ENCODE measurements at regions not wholly inside any gene's neighbourhood (a gene's known extent, or its start where the extent isn't known, plus 50 kb on each side); places are given as distances from the start of the nearest gene placed in this dataset.

DNA sequence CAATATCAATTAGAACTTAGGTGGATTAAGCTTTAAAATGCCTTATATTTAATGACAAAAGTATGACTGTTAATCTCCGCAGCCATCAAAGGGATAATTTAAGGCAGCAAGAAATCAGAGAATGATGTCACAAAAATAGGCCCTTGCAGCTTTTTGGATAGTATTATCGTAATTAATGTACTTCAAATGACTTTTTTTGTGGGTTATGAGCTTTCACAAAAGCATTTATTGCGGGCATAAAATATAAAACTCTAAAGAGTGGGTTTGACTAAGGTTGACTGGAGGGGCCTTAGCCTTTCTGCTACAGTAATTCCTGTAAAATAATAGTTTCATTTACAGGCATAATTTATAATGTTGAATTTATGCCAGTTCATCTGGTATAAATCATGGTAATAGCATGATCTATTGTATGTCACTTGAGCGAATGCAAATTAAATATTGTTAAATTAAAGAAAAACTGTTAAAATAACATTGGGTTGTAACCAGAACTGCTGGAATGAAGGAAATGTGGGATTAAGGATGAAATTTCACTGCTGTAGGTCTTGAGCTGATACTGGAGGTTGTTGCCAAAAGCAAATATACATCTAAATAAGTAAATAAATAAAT, 78.5 kb upstream of the ZFP64 start:
- TF ChIP-seq, protein P1, sequence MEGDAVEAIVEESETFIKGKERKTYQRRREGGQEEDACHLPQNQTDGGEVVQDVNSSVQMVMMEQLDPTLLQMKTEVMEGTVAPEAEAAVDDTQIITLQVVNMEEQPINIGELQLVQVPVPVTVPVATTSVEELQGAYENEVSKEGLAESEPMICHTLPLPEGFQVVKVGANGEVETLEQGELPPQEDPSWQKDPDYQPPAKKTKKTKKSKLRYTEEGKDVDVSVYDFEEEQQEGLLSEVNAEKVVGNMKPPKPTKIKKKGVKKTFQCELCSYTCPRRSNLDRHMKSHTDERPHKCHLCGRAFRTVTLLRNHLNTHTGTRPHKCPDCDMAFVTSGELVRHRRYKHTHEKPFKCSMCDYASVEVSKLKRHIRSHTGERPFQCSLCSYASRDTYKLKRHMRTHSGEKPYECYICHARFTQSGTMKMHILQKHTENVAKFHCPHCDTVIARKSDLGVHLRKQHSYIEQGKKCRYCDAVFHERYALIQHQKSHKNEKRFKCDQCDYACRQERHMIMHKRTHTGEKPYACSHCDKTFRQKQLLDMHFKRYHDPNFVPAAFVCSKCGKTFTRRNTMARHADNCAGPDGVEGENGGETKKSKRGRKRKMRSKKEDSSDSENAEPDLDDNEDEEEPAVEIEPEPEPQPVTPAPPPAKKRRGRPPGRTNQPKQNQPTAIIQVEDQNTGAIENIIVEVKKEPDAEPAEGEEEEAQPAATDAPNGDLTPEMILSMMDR (IDR thresholded peaks at IDR 0.05) = no peak
- no peak for TF ChIP-seq EZH2 (IDR thresholded peaks at IDR 0.05)
